ENCODE measurements at regions not wholly inside any gene's neighbourhood (a gene's known extent, or its start where the extent isn't known, plus 50 kb on each side); places are given as distances from the start of the nearest gene placed in this dataset.

- TF ChIP-seq DEAF1 (CRISPR knock-in tag; IDR thresholded peaks at IDR 0.05) (0 out of 2 replicates have a peak, but pooled peaks have one; percentile 28), E2F6 (IDR thresholded peaks at IDR 0.05; ENCODE audit: borderline replicate concordance in 1 of 2, extremely low read depth in 1 of 2, insufficient read depth in 1 of 2, insufficient read length in 1 of 2, low read depth in 1 of 2, low read length in 1 of 2, poor library complexity in 1 of 2, severe bottlenecking in 1 of 2) (peak in 1 of 2 experiments; percentile 38), SMC3 (conservative IDR thresholded peaks at IDR 0.05; ENCODE audit: insufficient read depth, low read depth, low read length) (peak; percentile 79), RBM34 (IDR thresholded peaks at IDR 0.05; ENCODE audit: borderline replicate concordance, insufficient read depth, low read length) (no peak), NCOA2 (IDR thresholded peaks at IDR 0.05; ENCODE audit: partially characterized antibody in 2 of 2) (no peak), REST (IDR thresholded peaks at IDR 0.05; ENCODE audit: borderline replicate concordance) (peak; percentile 77), REST (CRISPR knock-in tag; IDR thresholded peaks at IDR 0.05; ENCODE audit: low read depth) (no peak), CTCF (IDR thresholded peaks at IDR 0.05 in 2 of 3, conservative IDR thresholded peaks at IDR 0.05 in 1 of 3; ENCODE audit: insufficient read depth in 2 of 3, low read depth in 1 of 3, low read length in 3 of 3) (peak; percentile 83 to 96 (median 87)), RAD21 (CRISPR knock-in tag; conservative IDR thresholded peaks at IDR 0.05 in 1 of 2, IDR thresholded peaks at IDR 0.05 in 1 of 2) (peak; percentile 77 to 87), LEF1 (IDR thresholded peaks at IDR 0.05) (no peak), BRF2 (IDR thresholded peaks at IDR 0.05; ENCODE audit: borderline replicate concordance, insufficient read depth, insufficient read length) (no peak)
Measured at GRCh38 chr12:42023733-42024494, 120.8 kb downstream of the GXYLT1 start (continued).

Measured in K562 (cell line).